ENCODE measurements at regions not wholly inside any gene's neighbourhood (a gene's known extent, or its start where the extent isn't known, plus 50 kb on each side); places are given as distances from the start of the nearest gene placed in this dataset.
A peak's percentile ranks its signal among the peaks of the same experiment; 100 is the strongest.

- no peak for TF ChIP-seq CREB1 (IDR thresholded peaks at IDR 0.05)
- no peak for TF ChIP-seq CREB1 (CRISPR knock-in tag; IDR thresholded peaks at IDR 0.05)
- peak; percentile 94 for TF ChIP-seq CREB5 (CRISPR knock-in tag; IDR thresholded peaks at IDR 0.05)
- peak; percentile 98 for TF ChIP-seq ERF (CRISPR knock-in tag; IDR thresholded peaks at IDR 0.05)
- peak; percentile 89 for TF ChIP-seq ID3 (CRISPR knock-in tag; IDR thresholded peaks at IDR 0.05)
- TF ChIP-seq ID3 (tag; IDR thresholded peaks at IDR 0.05), result peak; percentile 99
- peak; percentile 79 for TF ChIP-seq ZNF324 (CRISPR knock-in tag; IDR thresholded peaks at IDR 0.05)
- TF ChIP-seq ELF4 (CRISPR knock-in tag; IDR thresholded peaks at IDR 0.05), result 0 out of 2 replicates have a peak, but pooled peaks have one; percentile 59
- no peak for TF ChIP-seq MYBL2 (IDR thresholded peaks at IDR 0.05; ENCODE audit: low read depth)
- no peak for TF ChIP-seq MYBL2 (CRISPR knock-in tag; IDR thresholded peaks at IDR 0.05; ENCODE audit: borderline replicate concordance)
- no peak for TF ChIP-seq ZC3H4 (CRISPR knock-in tag; IDR thresholded peaks at IDR 0.05; ENCODE audit: borderline replicate concordance)
- TF ChIP-seq MEIS2 (IDR thresholded peaks at IDR 0.05; ENCODE audit: partially characterized antibody), result no peak
- TF ChIP-seq MXI1 (IDR thresholded peaks at IDR 0.05; ENCODE audit: low read depth, low read length), result no peak
- no peak for TF ChIP-seq ZNF740 (CRISPR knock-in tag; IDR thresholded peaks at IDR 0.05)
- peak in 1 of 2 experiments; percentile 96; a peak in 2 of 4 replicates for TF ChIP-seq ZNF740 (tag; IDR thresholded peaks at IDR 0.05)
Measured at GRCh38 chr15:34656005-34656796, 72.8 kb upstream of the GOLGA8B start (continued).
